ENCODE measurements at regions not wholly inside any gene's neighbourhood (a gene's known extent, or its start where the extent isn't known, plus 50 kb on each side); places are given as distances from the start of the nearest gene placed in this dataset.

DNA sequence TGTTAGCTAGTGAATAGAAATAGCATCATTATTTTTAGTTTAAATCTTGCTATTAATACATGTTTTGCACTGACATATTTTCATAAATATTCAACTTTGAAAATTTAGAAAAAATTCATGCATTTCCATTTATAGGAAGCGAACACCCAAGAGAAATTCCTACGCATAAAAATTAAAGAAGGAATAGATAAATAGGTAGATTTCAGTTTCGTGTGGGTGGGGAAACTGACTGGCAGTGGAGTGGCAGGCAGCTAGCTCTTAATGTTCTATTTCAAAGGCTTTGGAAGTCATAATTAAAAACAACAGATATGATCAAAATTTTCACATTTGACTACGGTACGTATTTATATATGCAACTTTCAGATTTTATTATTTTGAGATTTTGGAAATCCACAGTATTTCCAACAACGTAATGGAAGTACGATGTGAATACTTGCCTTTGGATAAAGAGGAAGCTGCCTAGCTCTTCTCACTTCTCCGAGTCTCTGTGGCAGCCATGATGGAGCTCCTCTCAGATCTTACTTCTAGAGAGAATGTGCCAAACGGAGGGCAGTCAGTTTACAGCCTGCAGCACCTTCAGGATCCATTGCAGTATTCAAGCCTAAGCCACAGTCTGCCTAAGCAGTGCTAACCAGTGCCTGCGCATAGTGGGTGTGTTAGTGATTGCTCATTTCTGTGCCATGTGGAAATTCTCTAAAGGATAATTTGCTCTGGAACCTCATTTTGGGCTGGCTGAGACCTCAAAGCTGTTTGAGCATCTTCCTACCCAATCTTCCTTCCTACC lies 62.9 kb upstream of the RGS4 start:
- TF ChIP-seq CTCF (IDR thresholded peaks at IDR 0.05) (no peak), POLR2A (IDR thresholded peaks at IDR 0.05) (no peak)

Data from right lobe of liver (tissue), 4 donors.